Dendritic cell treated with granulocyte-macrophage colony-stimulating factor and Interleukin-4, amounts not matched to agents 40 ng/mL and 50 ng/mL, for 4 days (primary cell): ENCODE measurements at regions not wholly inside any gene's neighbourhood (a gene's known extent, or its start where the extent isn't known, plus 50 kb on each side); places are given as distances from the start of the nearest gene placed in this dataset.
"Not testable (repeated sequence)": the region's sequence is repeated elsewhere in the genome, so short reads cannot be mapped to it uniquely, and the experiment has no call there.

Experiments
- H3K27ac Mint-ChIP-seq: one replicate; pipeline ENCODE4 v1.8.0; 2022; ENCODE audit warnings: mild to moderate bottlenecking, mixed read lengths
- H3K27me3 Mint-ChIP-seq: one replicate; pipeline ENCODE4 v1.8.0; 2022; ENCODE audit warnings: mild to moderate bottlenecking, mixed read lengths
- H3K36me3 Mint-ChIP-seq: one replicate; pipeline ENCODE4 v1.8.0; 2022; ENCODE audit warnings: low read depth, mixed read lengths
- H3K4me1 Mint-ChIP-seq: one replicate; pipeline ENCODE4 v1.8.0; 2022; ENCODE audit warnings: low read depth, mixed read lengths
- H3K4me3 Mint-ChIP-seq: one replicate; pipeline ENCODE4 v1.8.0; 2022; ENCODE audit warnings: mild to moderate bottlenecking, moderate library complexity, mixed read lengths
- H3K9me3 Mint-ChIP-seq: one replicate; pipeline ENCODE4 v1.8.0; 2022; ENCODE audit warnings: mixed read lengths
- intact Hi-C: fragments of 100-400 bp; cut with micrococcal nuclease; formaldehyde crosslinking; loops from one replicate; pipeline ENCODE4 v1.15.0; 2022

- intact Hi-C loops: loop anchor here (10.0 kb wide), 1 partner anchor 116 kb away; no protein-coding TSS in a partner anchor
- Mint-ChIP-seq H3K4me3 (no peak overlapping the region), H3K27ac (no peak overlapping the region), H3K4me1 (peaks cover 12% of the 10 kb centered on the region), H3K36me3 (no peaks in the 10 kb centered on the region), H3K9me3 (peaks cover 7% of the 10 kb centered on the region), H3K27me3 (no peaks in the 10 kb centered on the region)
Measured at GRCh38 chr2:226308323-226308680, 491.3 kb downstream of the IRS1 start.

GRCh38 chr2:226307487-226308322, 491.9 kb downstream of the IRS1 start:
- Mint-ChIP-seq H3K36me3 (no peaks in the 10 kb centered on the region), H3K4me3 (no peak overlapping the region), H3K27ac (no peak overlapping the region), H3K4me1 (peaks cover 12% of the 10 kb centered on the region), H3K9me3 (peaks cover 7% of the 10 kb centered on the region), H3K27me3 (no peaks in the 10 kb centered on the region)
- intact Hi-C loops: loop anchor here (10.0 kb wide), 1 partner anchor 117 kb away; no protein-coding TSS in a partner anchor

- Mint-ChIP-seq H3K4me1 (peaks cover 12% of the 10 kb centered on the region), H3K4me3 (no peak overlapping the region), H3K27ac (no peak overlapping the region), H3K27me3 (peaks cover 2% of the 10 kb centered on the region), H3K9me3 (peaks cover 7% of the 10 kb centered on the region), H3K36me3 (no peaks in the 10 kb centered on the region)
- intact Hi-C loops: loop anchor here (10.0 kb wide), 1 partner anchor 118 kb away; no protein-coding TSS in a partner anchor
Measured at GRCh38 chr2:226306969-226307368, 492.7 kb downstream of the IRS1 start.

GRCh38 chr2:226304308-226304707, 495.3 kb downstream of the IRS1 start:
- intact Hi-C loops: loop anchor here (10.0 kb wide), 1 partner anchor 120 kb away; no protein-coding TSS in a partner anchor

GRCh38 chr2:226303707-226304106, 495.9 kb downstream of the IRS1 start:
- Mint-ChIP-seq H3K27ac (no peak overlapping the region), H3K4me1 (peaks cover 17% of the 10 kb centered on the region), H3K27me3 (peaks cover 2% of the 10 kb centered on the region), H3K9me3 (peaks cover 7% of the 10 kb centered on the region), H3K36me3 (no peaks in the 10 kb centered on the region), H3K4me3 (no peak overlapping the region)
- intact Hi-C loops: loop anchor here (10.0 kb wide), 1 partner anchor 121 kb away; no protein-coding TSS in a partner anchor

More at GRCh38 chr2:226304308-226304707, 495.3 kb downstream of the IRS1 start:
- peaks cover 17% of the 10 kb centered on the region for H3K4me1 Mint-ChIP-seq
- H3K27ac Mint-ChIP-seq: no peak overlapping the region
- H3K9me3 Mint-ChIP-seq: peaks cover 7% of the 10 kb centered on the region
- H3K36me3 Mint-ChIP-seq: no peaks in the 10 kb centered on the region
- H3K4me3 Mint-ChIP-seq: no peak overlapping the region
- H3K27me3 Mint-ChIP-seq: peaks cover 2% of the 10 kb centered on the region

GRCh38 chr2:226300196-226300886, 499.3 kb downstream of the IRS1 start:
- Mint-ChIP-seq H3K4me3 (no peak overlapping the region), H3K4me1 (peaks cover 12% of the 10 kb centered on the region), H3K9me3 (peaks cover 7% of the 10 kb centered on the region), H3K27me3 (peaks cover 5% of the 10 kb centered on the region), H3K36me3 (no peaks in the 10 kb centered on the region), H3K27ac (no peak overlapping the region)
- intact Hi-C loops: loop anchor here (10.0 kb wide), 1 partner anchor 124 kb away; no protein-coding TSS in a partner anchor

GRCh38 chr2:226299771-226300170, 499.8 kb downstream of the IRS1 start:
- peaks cover 10% of the 10 kb centered on the region for H3K4me1 Mint-ChIP-seq
- no peak overlapping the region for H3K4me3 Mint-ChIP-seq
- no peaks in the 10 kb centered on the region for H3K36me3 Mint-ChIP-seq
- peaks cover 5% of the 10 kb centered on the region for H3K27me3 Mint-ChIP-seq
- no peak overlapping the region for H3K27ac Mint-ChIP-seq
- intact Hi-C loops: loop anchor here (10.0 kb wide), 1 partner anchor 125 kb away; no protein-coding TSS in a partner anchor
- H3K9me3 Mint-ChIP-seq: peaks cover 5% of the 10 kb centered on the region

- peaks cover 32% of the 10 kb centered on the region for H3K9me3 Mint-ChIP-seq
- no peak overlapping the region for H3K27ac Mint-ChIP-seq
- no peak overlapping the region for H3K4me3 Mint-ChIP-seq
- intact Hi-C loops: no loop called here
- peaks cover 3% of the 10 kb centered on the region for H3K27me3 Mint-ChIP-seq
- H3K36me3 Mint-ChIP-seq: no peaks in the 10 kb centered on the region
- peaks cover 1% of the 10 kb centered on the region for H3K4me1 Mint-ChIP-seq
Measured at GRCh38 chr2:226295681-226296080, 503.9 kb downstream of the IRS1 start.

- Mint-ChIP-seq H3K27ac (no peak overlapping the region), H3K36me3 (no peaks in the 10 kb centered on the region), H3K4me1 (no peaks in the 10 kb centered on the region), H3K27me3 (peaks cover 3% of the 10 kb centered on the region), H3K4me3 (no peak overlapping the region), H3K9me3 (peaks cover 37% of the 10 kb centered on the region)
- intact Hi-C loops: no loop called here
Measured at GRCh38 chr2:226295123-226295522, 504.5 kb downstream of the IRS1 start.

GRCh38 chr2:226291281-226291680, 508.3 kb downstream of the IRS1 start:
- H3K36me3 Mint-ChIP-seq, intact Hi-C loops, H3K27me3 Mint-ChIP-seq, H3K4me3 Mint-ChIP-seq, H3K4me1 Mint-ChIP-seq, H3K27ac Mint-ChIP-seq: not testable (repeated sequence)
- H3K9me3 Mint-ChIP-seq: peaks cover 39% of the 10 kb centered on the region

GRCh38 chr2:226286916-226287315, 512.7 kb downstream of the IRS1 start:
- Mint-ChIP-seq H3K4me3 (no peak overlapping the region), H3K27me3 (no peaks in the 10 kb centered on the region), H3K27ac (no peak overlapping the region), H3K4me1 (peaks cover 5% of the 10 kb centered on the region), H3K9me3 (peaks cover 20% of the 10 kb centered on the region), H3K36me3 (no peaks in the 10 kb centered on the region)
- intact Hi-C loops: no loop called here

GRCh38 chr2:226283796-226284195, 515.8 kb downstream of the IRS1 start:
- H3K4me1 Mint-ChIP-seq: peaks cover 5% of the 10 kb centered on the region
- intact Hi-C loops: no loop called here
- H3K36me3 Mint-ChIP-seq: no peaks in the 10 kb centered on the region
- no peaks in the 10 kb centered on the region for H3K9me3 Mint-ChIP-seq
- no peak overlapping the region for H3K4me3 Mint-ChIP-seq
- H3K27ac Mint-ChIP-seq: no peak overlapping the region
- no peaks in the 10 kb centered on the region for H3K27me3 Mint-ChIP-seq

- Mint-ChIP-seq H3K9me3 (no peaks in the 10 kb centered on the region), H3K27me3 (no peaks in the 10 kb centered on the region), H3K4me1 (peaks cover 2% of the 10 kb centered on the region), H3K4me3 (no peak overlapping the region), H3K36me3 (no peaks in the 10 kb centered on the region), H3K27ac (no peak overlapping the region)
- intact Hi-C loops: no loop called here
Measured at GRCh38 chr2:226282151-226282550, 517.5 kb downstream of the IRS1 start.

GRCh38 chr2:226280136-226280535, 519.5 kb downstream of the IRS1 start:
- H3K4me3 Mint-ChIP-seq, H3K27me3 Mint-ChIP-seq, H3K27ac Mint-ChIP-seq, H3K36me3 Mint-ChIP-seq, H3K9me3 Mint-ChIP-seq, intact Hi-C loops, H3K4me1 Mint-ChIP-seq: not testable (repeated sequence)
